Pons (tissue), 1 donor: ENCODE measurements at regions not wholly inside any gene's neighbourhood (a gene's known extent, or its start where the extent isn't known, plus 50 kb on each side); places are given as distances from the start of the nearest gene placed in this dataset.
"Not testable (repeated sequence)": the region's sequence is repeated elsewhere in the genome, so short reads cannot be mapped to it uniquely, and the experiment has no call there.

ENCODE experiments used
- DNase-seq: peaks from one replicate; pipeline ENCODE4 v3.0.0-alpha.2; 2016; ENCODE audit warnings: low spot score

- no peak for DNase-seq
Observed at GRCh38 chr7:116340943-116341907, 130.9 kb downstream of the TES start.

- DNase-seq, result no peak
Observed at GRCh38 chr7:116342125-116342524, 131.8 kb downstream of the TES start.

GRCh38 chr7:116347151-116347832 lies 137.0 kb downstream of the TES start:
- no peak for DNase-seq

GRCh38 chr7:116348346-116348745 lies 138.0 kb downstream of the TES start:
- no peak for DNase-seq

GRCh38 chr7:116351966-116352365 lies 141.6 kb downstream of the TES start:
- DNase-seq, result no peak

- DNase-seq, result no peak
Observed at GRCh38 chr7:116353647-116354046, 143.3 kb downstream of the TES start.

- DNase-seq, result no peak
Observed at GRCh38 chr7:116354171-116354545, 143.8 kb downstream of the TES start.

GRCh38 chr7:116354546-116355423 lies 144.4 kb downstream of the TES start:
- DNase-seq, result no peak

- no peak for DNase-seq
Observed at GRCh38 chr7:116355424-116355765, 144.1 kb upstream of the CAV2 start.

- DNase-seq, result no peak
Observed at GRCh38 chr7:116356333-116356965, 143.1 kb upstream of the CAV2 start.

GRCh38 chr7:116356979-116357378 lies 142.6 kb upstream of the CAV2 start:
- peak; percentile 7 for DNase-seq

GRCh38 chr7:116357781-116358670 lies 141.5 kb upstream of the CAV2 start:
- DNase-seq, result no peak

GRCh38 chr7:116361767-116362166 lies 137.8 kb upstream of the CAV2 start:
- no peak for DNase-seq

- no peak for DNase-seq
Observed at GRCh38 chr7:116363637-116364432, 135.7 kb upstream of the CAV2 start.

GRCh38 chr7:116364469-116364868 lies 135.1 kb upstream of the CAV2 start:
- DNase-seq, result no peak

GRCh38 chr7:116365797-116366196 lies 133.7 kb upstream of the CAV2 start:
- no peak for DNase-seq

GRCh38 chr7:116367171-116367813 lies 132.2 kb upstream of the CAV2 start:
- no peak for DNase-seq

- DNase-seq, result no peak
Observed at GRCh38 chr7:116368965-116369364, 130.6 kb upstream of the CAV2 start.

- not testable (repeated sequence) for DNase-seq
Observed at GRCh38 chr7:116371536-116371935, 128.0 kb upstream of the CAV2 start.
